HEK293 (cell line): ENCODE measurements at regions not wholly inside any gene's neighbourhood (a gene's known extent, or its start where the extent isn't known, plus 50 kb on each side); places are given as distances from the start of the nearest gene placed in this dataset.
A peak's percentile ranks its signal among the peaks of the same experiment; 100 is the strongest.

ENCODE experiments used
- BCL11A ChIP-seq: fragments of 450-650 bp; formaldehyde crosslinking; IDR thresholded peaks from 2 replicates; pipeline ENCODE4 v1.5.1; 2016; ENCODE audit warnings: low read depth, missing biosample characterization, missing genetic modification characterization
- GLI2 ChIP-seq: fragments of 450-650 bp; formaldehyde crosslinking; IDR thresholded peaks from 2 replicates; pipeline ENCODE4; 2017; ENCODE audit warnings: missing biosample characterization, missing genetic modification characterization, low read depth, borderline replicate concordance
- HIC1 ChIP-seq: fragments of 450-650 bp; formaldehyde crosslinking; IDR thresholded peaks from 2 replicates; pipeline ENCODE4 v1.5.1; 2016; ENCODE audit warnings: missing biosample characterization, missing genetic modification characterization
- HOXD13 ChIP-seq: sonication (generic); formaldehyde crosslinking; IDR thresholded peaks from 2 replicates; pipeline ENCODE4 v1.8.0; 2022; ENCODE audit warnings: missing genetic modification reagents, borderline replicate concordance
- KLF1 ChIP-seq: fragments of 450-650 bp; formaldehyde crosslinking; IDR thresholded peaks from 2 replicates; pipeline ENCODE4 v1.5.1; 2016; ENCODE audit warnings: missing biosample characterization, missing genetic modification characterization
- KLF16 ChIP-seq: fragments of 450-650 bp; formaldehyde crosslinking; IDR thresholded peaks from 2 replicates; pipeline ENCODE4 v1.5.1; 2017; ENCODE audit warnings: missing biosample characterization, missing genetic modification characterization
- KLF17 ChIP-seq: fragments of 450-650 bp; formaldehyde crosslinking; IDR thresholded peaks from 2 replicates; pipeline ENCODE4 v1.5.1; 2016; ENCODE audit warnings: missing biosample characterization, missing genetic modification characterization
- KLF7 ChIP-seq: fragments of 450-650 bp; formaldehyde crosslinking; IDR thresholded peaks from 2 replicates; pipeline ENCODE4 v1.5.1; 2016; ENCODE audit warnings: missing biosample characterization, missing genetic modification characterization, borderline replicate concordance
- PRDM1 ChIP-seq: fragments of 450-650 bp; formaldehyde crosslinking; IDR thresholded peaks from 2 replicates; pipeline ENCODE4; 2016; ENCODE audit warnings: missing biosample characterization, missing genetic modification characterization
- TCF7L2 ChIP-seq: IDR thresholded peaks from 2 replicates; pipeline ENCODE4 v1.6.1; 2011; ENCODE audit warnings: low read depth, mild to moderate bottlenecking, inconsistent platforms, low read length, moderate library complexity, borderline replicate concordance
- ZEB2 ChIP-seq: fragments of 450-650 bp; formaldehyde crosslinking; IDR thresholded peaks from 2 replicates; pipeline ENCODE4 v1.5.1; 2016; ENCODE audit warnings: missing biosample characterization, missing genetic modification characterization
- ZNF121 ChIP-seq: fragments of 450-650 bp; formaldehyde crosslinking; IDR thresholded peaks from 2 replicates; pipeline ENCODE4 v1.5.1; 2016; ENCODE audit warnings: missing biosample characterization, missing genetic modification characterization
- ZNF132 ChIP-seq: fragments of 450-650 bp; formaldehyde crosslinking; IDR thresholded peaks from 2 replicates; pipeline ENCODE4 v1.5.1; 2017; ENCODE audit warnings: missing biosample characterization, missing genetic modification characterization, borderline replicate concordance
- ZNF146 ChIP-seq: fragments of 450-650 bp; formaldehyde crosslinking; IDR thresholded peaks from 2 replicates; pipeline ENCODE4 v1.5.1; 2016; ENCODE audit warnings: missing biosample characterization, missing genetic modification characterization
- ZNF148 ChIP-seq: fragments of 450-650 bp; formaldehyde crosslinking; IDR thresholded peaks from 2 replicates; pipeline ENCODE4 v1.5.0; 2017; ENCODE audit warnings: missing biosample characterization, missing genetic modification characterization, borderline replicate concordance
- ZNF157 ChIP-seq: fragments of 450-650 bp; formaldehyde crosslinking; IDR thresholded peaks from 2 replicates; pipeline ENCODE4 v1.5.1; 2016; ENCODE audit warnings: missing biosample characterization, missing genetic modification characterization
- ZNF169 ChIP-seq: fragments of 450-650 bp; formaldehyde crosslinking; IDR thresholded peaks from 2 replicates; pipeline ENCODE4 v1.5.1; 2016; ENCODE audit warnings: missing biosample characterization, missing genetic modification characterization
- ZNF221 ChIP-seq: fragments of 450-650 bp; formaldehyde crosslinking; IDR thresholded peaks from 2 replicates; pipeline ENCODE4 v1.5.1; 2017; ENCODE audit warnings: missing biosample characterization, missing genetic modification characterization, borderline replicate concordance
- ZNF23 ChIP-seq: fragments of 450-650 bp; formaldehyde crosslinking; IDR thresholded peaks from 2 replicates; pipeline ENCODE4 v1.5.1; 2016; ENCODE audit warnings: missing biosample characterization, missing genetic modification characterization, borderline replicate concordance
- ZNF24 ChIP-seq: fragments of 450-650 bp; formaldehyde crosslinking; IDR thresholded peaks from 2 replicates; pipeline ENCODE4 v1.5.1; 2016; ENCODE audit warnings: missing biosample characterization, missing genetic modification characterization
- ZNF274 ChIP-seq, 2 experiments: fragments of 200-500 bp in 1 of 2; fragments of 450-650 bp in 1 of 2; sonication (Bioruptor generic) in 1 of 2; formaldehyde crosslinking in 1 of 2; IDR thresholded peaks; 2 replicates each; pipeline versions ENCODE4 v1.5.1 to v1.6.1; 2014 to 2016; ENCODE audit warnings: borderline replicate concordance in 1 of 2, inconsistent platforms in 1 of 2, low read length in 1 of 2, missing biosample characterization in 1 of 2, missing genetic modification characterization in 1 of 2
- ZNF302 ChIP-seq: fragments of 450-650 bp; formaldehyde crosslinking; IDR thresholded peaks from 2 replicates; pipeline ENCODE4 v1.5.1; 2016; ENCODE audit warnings: missing biosample characterization, missing genetic modification characterization, low read depth
- ZNF449 ChIP-seq: fragments of 450-650 bp; formaldehyde crosslinking; IDR thresholded peaks from 2 replicates; pipeline ENCODE4 v1.5.1; 2017; ENCODE audit warnings: missing biosample characterization, mild to moderate bottlenecking, missing genetic modification characterization, moderate library complexity
- ZNF521 ChIP-seq: fragments of 450-650 bp; formaldehyde crosslinking; IDR thresholded peaks from 2 replicates; pipeline ENCODE4 v1.5.1; 2017; ENCODE audit warnings: missing biosample characterization, mild to moderate bottlenecking, missing genetic modification characterization
- ZNF549 ChIP-seq: fragments of 450-650 bp; IDR thresholded peaks from 2 replicates; pipeline ENCODE4 v1.5.1; 2018; ENCODE audit warnings: missing biosample characterization, missing genetic modification characterization, mild to moderate bottlenecking, inconsistent platforms, moderate library complexity
- ZNF555 ChIP-seq: fragments of 450-650 bp; formaldehyde crosslinking; conservative IDR thresholded peaks from 2 replicates; pipeline ENCODE4 v1.5.1; 2017; ENCODE audit warnings: missing biosample characterization, mild to moderate bottlenecking, missing genetic modification characterization, inconsistent platforms
- ZNF558 ChIP-seq: fragments of 450-650 bp; formaldehyde crosslinking; IDR thresholded peaks from 2 replicates; pipeline ENCODE4 v1.5.1; 2016; ENCODE audit warnings: missing biosample characterization, missing genetic modification characterization
- ZNF600 ChIP-seq: fragments of 450-650 bp; formaldehyde crosslinking; IDR thresholded peaks from 2 replicates; pipeline ENCODE4 v1.5.1; 2016; ENCODE audit warnings: missing biosample characterization, missing genetic modification characterization
- ZNF664 ChIP-seq: fragments of 450-650 bp; formaldehyde crosslinking; IDR thresholded peaks from 2 replicates; pipeline ENCODE4 v1.5.1; 2016; ENCODE audit warnings: missing biosample characterization, missing genetic modification characterization
- ZNF670 ChIP-seq: fragments of 450-650 bp; formaldehyde crosslinking; IDR thresholded peaks from 2 replicates; pipeline ENCODE4 v1.5.1; 2016; ENCODE audit warnings: missing biosample characterization, missing genetic modification characterization, low read depth
- ZNF677 ChIP-seq: fragments of 450-650 bp; IDR thresholded peaks from 2 replicates; pipeline ENCODE4 v1.5.0; 2018; ENCODE audit warnings: missing biosample characterization, mild to moderate bottlenecking, missing genetic modification characterization, moderate library complexity
- ZNF692 ChIP-seq: fragments of 450-650 bp; formaldehyde crosslinking; IDR thresholded peaks from 2 replicates; pipeline ENCODE4 v1.5.1; 2016; ENCODE audit warnings: missing biosample characterization, missing genetic modification characterization
- ZNF776 ChIP-seq: fragments of 450-650 bp; formaldehyde crosslinking; IDR thresholded peaks from 2 replicates; pipeline ENCODE4 v1.5.0; 2017; ENCODE audit warnings: missing biosample characterization, missing genetic modification characterization, borderline replicate concordance
- ZNF785 ChIP-seq: fragments of 450-650 bp; formaldehyde crosslinking; IDR thresholded peaks from 2 replicates; pipeline ENCODE4 v1.5.1; 2016; ENCODE audit warnings: missing biosample characterization, missing genetic modification characterization

GRCh38 chr2:234368861-234369261, 128.0 kb downstream of the ARL4C start (continued):
- no peak for TF ChIP-seq ZNF776 (tag by site-specific recombination)
- no peak for TF ChIP-seq ZNF785 (tag by site-specific recombination)
- TF ChIP-seq ZNF549, result no peak
- no peak for TF ChIP-seq ZNF677 (tag by site-specific recombination)
- no peak for TF ChIP-seq ZNF302 (tag by site-specific recombination)
- no peak for TF ChIP-seq PRDM1 (tag by site-specific recombination)
- TF ChIP-seq TCF7L2, result no peak
- TF ChIP-seq KLF7 (tag by site-specific recombination), result no peak
- TF ChIP-seq ZNF558 (tag by site-specific recombination), result no peak
- no peak for TF ChIP-seq ZNF132 (tag by site-specific recombination)
- TF ChIP-seq ZNF670 (tag by site-specific recombination), result no peak
- no peak for TF ChIP-seq ZNF169 (tag by site-specific recombination)
- TF ChIP-seq ZNF521 (tag by site-specific recombination), result no peak
- TF ChIP-seq ZNF23, result no peak
- no peak for TF ChIP-seq ZNF148 (tag by site-specific recombination)
- TF ChIP-seq ZNF24 (tag by site-specific recombination), result no peak
- TF ChIP-seq KLF1 (tag by site-specific recombination), result no peak
- no peak for TF ChIP-seq ZNF449 (tag by site-specific recombination)
- no peak for TF ChIP-seq ZNF221
- no peak for TF ChIP-seq HIC1 (tag by site-specific recombination)
- no peak for TF ChIP-seq ZNF274 (IDR thresholded peaks at IDR 0.05; ENCODE audit: low read length)
- TF ChIP-seq ZNF274 (tag by site-specific recombination; IDR thresholded peaks at IDR 0.05; ENCODE audit: borderline replicate concordance), result no peak
- peak; percentile 56; the same call in 1 of the 2 replicates for TF ChIP-seq ZNF692 (tag by site-specific recombination)
- no peak for TF ChIP-seq ZNF600 (tag by site-specific recombination)
- no peak for TF ChIP-seq ZNF664 (tag by site-specific recombination)
- TF ChIP-seq ZNF146 (tag by site-specific recombination), result no peak
- peak; percentile 29; the same call in 1 of the 2 replicates for TF ChIP-seq GLI2 (tag by site-specific recombination)
- no peak for TF ChIP-seq KLF17 (tag by site-specific recombination)
- no peak for TF ChIP-seq BCL11A (tag by site-specific recombination)
- TF ChIP-seq KLF16 (tag by site-specific recombination), result no peak
- no peak for TF ChIP-seq ZNF157
- no peak for TF ChIP-seq ZEB2
- TF ChIP-seq HOXD13, result no peak
- TF ChIP-seq ZNF121 (tag by site-specific recombination), result no peak
- no peak for TF ChIP-seq ZNF555 (tag by site-specific recombination)
